Neuronal stem cell (in vitro differentiated cells): ENCODE measurements at regions not wholly inside any gene's neighbourhood (a gene's known extent, or its start where the extent isn't known, plus 50 kb on each side); places are given as distances from the start of the nearest gene placed in this dataset.

Experiments
- DNase-seq: peaks from one replicate; pipeline ENCODE4 v3.0.0-alpha.2; 2013; ENCODE audit warnings: low spot score
- H2AFZ ChIP-seq: one replicate; pipeline ENCODE4 v1.6.1; 2013; ENCODE audit warnings: mild to moderate bottlenecking, low read length, inconsistent platforms
- H2AK5ac ChIP-seq: 2 replicates; pipeline ENCODE4 v1.6.1; 2013; ENCODE audit warnings: low read depth, mild to moderate bottlenecking, inconsistent platforms, low read length, moderate library complexity, mixed read lengths
- H2BK120ac ChIP-seq: 2 replicates; pipeline ENCODE4 v1.6.1; 2013; ENCODE audit warnings: low read depth, mild to moderate bottlenecking, inconsistent platforms, low read length, moderate library complexity, mixed read lengths
- H2BK12ac ChIP-seq: one replicate; pipeline ENCODE4 v1.6.1; 2013; ENCODE audit warnings: low read length, inconsistent platforms
- H2BK15ac ChIP-seq: 2 replicates; pipeline ENCODE4 v1.6.1; 2013; ENCODE audit warnings: mild to moderate bottlenecking, low read length, inconsistent platforms, mixed read lengths
- H2BK5ac ChIP-seq: one replicate; pipeline ENCODE4 v1.6.1; 2013; ENCODE audit warnings: inconsistent platforms, mild to moderate bottlenecking, low read length, moderate library complexity
- H3K14ac ChIP-seq: one replicate; pipeline ENCODE4 v1.6.1; 2013; ENCODE audit warnings: low read length, inconsistent platforms
- H3K18ac ChIP-seq: 2 replicates; pipeline ENCODE4 v1.6.1; 2013; ENCODE audit warnings: low read length, inconsistent platforms
- H3K23ac ChIP-seq: 2 replicates; pipeline ENCODE4 v1.6.1; 2013; ENCODE audit warnings: low read depth, mild to moderate bottlenecking, mixed read lengths, low read length, inconsistent platforms; ENCODE audit not compliant: poor library complexity
- H3K27ac ChIP-seq: replicated peaks from 3 replicates; pipeline ENCODE4 v1.5.1; 2013; ENCODE audit warnings: low read length, inconsistent platforms
- H3K27me3 ChIP-seq, 3 experiments: 2 replicates each; pipeline ENCODE4 v1.6.1; 2013; ENCODE audit warnings: low read length in 3 of 3, mild to moderate bottlenecking in 2 of 3, inconsistent platforms in 1 of 3, low read depth in 1 of 3, mixed read lengths in 1 of 3, moderate library complexity in 1 of 3; ENCODE audit not compliant: control insufficient read depth in 3 of 3, insufficient read depth in 3 of 3
- H3K36me3 ChIP-seq, 2 donors: replicated peaks in 1 of 2; 2 replicates each; pipeline ENCODE4 v1.6.1; 2013; ENCODE audit warnings: low read length in 2 of 2; ENCODE audit not compliant: control insufficient read depth in 2 of 2, insufficient read depth in 2 of 2
- H3K4ac ChIP-seq: 2 replicates; pipeline ENCODE4 v1.6.1; 2013; ENCODE audit warnings: inconsistent platforms, mild to moderate bottlenecking, low read length, moderate library complexity
- H3K4me1 ChIP-seq, 2 donors: 1 replicate in 1 of 2; 2 replicates in 1 of 2; pipeline ENCODE4 v1.6.1; 2013; ENCODE audit warnings: low read length in 2 of 2, low read depth in 1 of 2; ENCODE audit not compliant: control insufficient read depth in 2 of 2, insufficient read depth in 1 of 2
- H3K4me2 ChIP-seq: one replicate; pipeline ENCODE4 v1.6.1; 2013; ENCODE audit warnings: mild to moderate bottlenecking, low read length, inconsistent platforms; ENCODE audit not compliant: insufficient read depth, poor library complexity, severe bottlenecking
- H3K4me3 ChIP-seq, 2 donors: 2 replicates each; pipeline ENCODE4 v1.5.1; 2013; ENCODE audit warnings: low read length in 2 of 2, mild to moderate bottlenecking in 2 of 2, inconsistent platforms in 1 of 2, moderate library complexity in 1 of 2
- H3K79me1 ChIP-seq: one replicate; pipeline ENCODE4 v1.6.1; 2013; ENCODE audit warnings: low read depth, mild to moderate bottlenecking, inconsistent platforms, low read length, moderate library complexity
- H3K9ac ChIP-seq: one replicate; pipeline ENCODE4 v1.6.1; 2013; ENCODE audit warnings: mild to moderate bottlenecking, low read depth, low read length, inconsistent platforms; ENCODE audit not compliant: poor library complexity
- H3K9me3 ChIP-seq, 2 donors: replicated peaks in 1 of 2; 2 replicates each; pipeline versions ENCODE3 to v1.6.1; 2013; ENCODE audit warnings: low read length in 2 of 2, mild to moderate bottlenecking in 2 of 2, inconsistent platforms in 1 of 2, low read depth in 1 of 2, mixed read lengths in 1 of 2, moderate library complexity in 1 of 2; ENCODE audit not compliant: control insufficient read depth in 2 of 2, insufficient read depth in 1 of 2
- H4K8ac ChIP-seq: one replicate; pipeline ENCODE4 v1.6.1; 2013; ENCODE audit warnings: low read depth, mild to moderate bottlenecking, inconsistent platforms, low read length, moderate library complexity
- H4K91ac ChIP-seq: one replicate; pipeline ENCODE4 v1.6.1; 2013; ENCODE audit warnings: low read length, low read depth, mild to moderate bottlenecking, inconsistent platforms; ENCODE audit not compliant: poor library complexity
- WGBS, 2 donors: extraction: QIAGEN DNeasy Blood & Tissue Kit; methylation state at CpG; one replicate each; pipeline ENCODE4 v1.1.7; 2013; ENCODE audit warnings: missing lambda C conversion rate in 2 of 2, mixed read lengths in 1 of 2; ENCODE audit not compliant: insufficient read length in 2 of 2, insufficient replicate concordance in 1 of 2; ENCODE audit errors: extremely low coverage in 2 of 2; 5-methylcytosine and 5-hydroxymethylcytosine counted together

- no CpG with 5 or more reads among the region's 1 CpG for WGBS, 2 donors
- Histone ChIP-seq H4K8ac (no peak overlapping the region), H2BK12ac (no peak overlapping the region), H3K4me2 (no peak overlapping the region), H2BK5ac (no peak overlapping the region), H2AFZ (no peak overlapping the region), H3K79me1 (no peaks in the 10 kb centered on the region), H3K4me1 (peaks cover 13 to 16% of the 10 kb centered on the region in 2 donors), H3K9ac (no peak overlapping the region), H3K14ac (no peak overlapping the region), H4K91ac (no peak overlapping the region), H2BK120ac (no peak overlapping the region), H2AK5ac (no peak overlapping the region), H3K9me3 (peaks cover 5 to 11% of the 10 kb centered on the region in 2 donors), H3K36me3 (no peaks in the 10 kb centered on the region), H3K27me3 (no peaks in the 10 kb centered on the region), H3K23ac (no peak overlapping the region), H3K4ac (no peak overlapping the region), H2BK15ac (no peak overlapping the region), H3K27ac (no peak overlapping the region), H3K18ac (no peak overlapping the region), H3K4me3 (no peak overlapping the region)
- DNase-seq = no peak
These were observed 71.9 kb upstream of the RNU6-1 start for GRCh38 chr15:67911727-67912126.

GRCh38 chr15:67914028-67914427 is 74.2 kb upstream of the RNU6-1 start:
- Histone ChIP-seq H3K9me3 (peaks cover 4 to 11% of the 10 kb centered on the region in 2 donors), H3K23ac (no peak overlapping the region), H3K18ac (no peak overlapping the region), H3K27ac (no peak overlapping the region), H3K36me3 (no peaks in the 10 kb centered on the region), H2AK5ac (no peak overlapping the region), H2BK120ac (no peak overlapping the region), H4K91ac (no peak overlapping the region), H2AFZ (no peak overlapping the region), H2BK12ac (no peak overlapping the region), H3K4me3 (no peak overlapping the region), H2BK15ac (no peak overlapping the region), H2BK5ac (no peak overlapping the region), H4K8ac (no peak overlapping the region), H3K27me3 (no peaks in the 10 kb centered on the region), H3K79me1 (no peaks in the 10 kb centered on the region), H3K4ac (no peak overlapping the region), H3K4me1 (peaks cover 24 to 37% of the 10 kb centered on the region in 2 donors), H3K14ac (no peak overlapping the region), H3K4me2 (no peak overlapping the region), H3K9ac (no peak overlapping the region)
- no CpG with 5 or more reads among the region's 1 CpG for WGBS, 2 donors
- DNase-seq = no peak

GRCh38 chr15:67914537-67915460 is 75.0 kb upstream of the RNU6-1 start:
- no peak overlapping the region for H2BK12ac ChIP-seq
- no peak overlapping the region for H3K4me3 ChIP-seq

More at GRCh38 chr15:67914537-67915460, 75.0 kb upstream of the RNU6-1 start:
- no CpG with 5 or more reads among the region's 6 CpGs for WGBS, 2 donors
- H4K8ac ChIP-seq = no peak overlapping the region
- peak overlapping the region; percentile 49 for H3K27ac ChIP-seq
- H3K36me3 ChIP-seq = no peaks in the 10 kb centered on the region
- no peak overlapping the region for H3K23ac ChIP-seq
- H3K18ac ChIP-seq = peak overlapping the region; percentile 32
- H3K4ac ChIP-seq = no peak overlapping the region
- peak overlapping the region; percentile 87 for H2AFZ ChIP-seq
- no peak overlapping the region for H4K91ac ChIP-seq
- H3K14ac ChIP-seq = no peak overlapping the region
- H2BK120ac ChIP-seq = no peak overlapping the region
- H3K4me1 ChIP-seq = peaks cover 24 to 37% of the 10 kb centered on the region in 2 donors
- H2AK5ac ChIP-seq = no peak overlapping the region
- no peaks in the 10 kb centered on the region for H3K79me1 ChIP-seq
- H3K4me2 ChIP-seq = peak overlapping the region; percentile 14
- H2BK15ac ChIP-seq = no peak overlapping the region
- peaks cover 1 to 4% of the 10 kb centered on the region in 2 donors for H3K9me3 ChIP-seq
- H3K9ac ChIP-seq = no peak overlapping the region
- H2BK5ac ChIP-seq = no peak overlapping the region
- no peaks in the 10 kb centered on the region for H3K27me3 ChIP-seq
- peak; percentile 38 for DNase-seq
